Esophagus muscularis mucosa (tissue), 4 donors: ENCODE measurements at regions not wholly inside any gene's neighbourhood (a gene's known extent, or its start where the extent isn't known, plus 50 kb on each side); places are given as distances from the start of the nearest gene placed in this dataset.

ENCODE experiments used
- CTCF ChIP-seq, 3 experiments: fragments of 200-600 bp in 2 of 3; fragments of 450-650 bp in 1 of 3; sonication (generic) in 2 of 3; IDR thresholded peaks; one replicate each; pipeline ENCODE4 v1.5.1; 2017 to 2019; ENCODE audit warnings: antibody characterized with exemption in 3 of 3, mild to moderate bottlenecking in 2 of 3, moderate library complexity in 1 of 3
- EP300 ChIP-seq: sonication (generic); formaldehyde crosslinking; IDR thresholded peaks from one replicate; pipeline ENCODE4 v1.6.1; 2017; ENCODE audit warnings: antibody characterized with exemption
- POLR2A ChIP-seq: fragments of 450-650 bp; IDR thresholded peaks from one replicate; pipeline ENCODE4 v1.6.1; 2017; ENCODE audit warnings: antibody characterized with exemption, moderate library complexity, mild to moderate bottlenecking, low read depth

- no peak for TF ChIP-seq CTCF (IDR thresholded peaks at IDR 0.05)
- no peak for TF ChIP-seq POLR2A
- TF ChIP-seq EP300: no peak
These were observed 297.4 kb downstream of the THBS2 start for GRCh38 chr6:168956141-168956838.
